Spleen (tissue), 11 donors: ENCODE measurements at regions not wholly inside any gene's neighbourhood (a gene's known extent, or its start where the extent isn't known, plus 50 kb on each side); places are given as distances from the start of the nearest gene placed in this dataset.

Experiments
- DNase-seq: peaks from one replicate; pipeline ENCODE4 v3.0.0-alpha.2; 2020
- H3K27ac ChIP-seq, 8 donors: fragments of 200-600 bp; sonication (generic) in 7 of 8; 1 replicate in 4 of 8; 2 replicates in 4 of 8; pipeline versions ENCODE4 v1.5.0 to v1.8.0; 2016 to 2021; ENCODE audit warnings: inconsistent platforms in 4 of 8, mild to moderate bottlenecking in 4 of 8, moderate library complexity in 1 of 8
- H3K27me3 ChIP-seq, 7 donors: fragments of 200-600 bp; sonication (generic) in 6 of 7; replicated peaks in 1 of 7; 1 replicate in 4 of 7; 2 replicates in 3 of 7; pipeline versions ENCODE4 v1.5.0 to v1.8.0; 2016 to 2021; ENCODE audit warnings: inconsistent platforms in 3 of 7, mild to moderate bottlenecking in 1 of 7
- H3K36me3 ChIP-seq, 6 donors: fragments of 200-600 bp; sonication (generic) in 5 of 6; 1 replicate in 4 of 6; 2 replicates in 2 of 6; pipeline versions ENCODE4 v1.5.0 to v1.8.0; 2016 to 2021; ENCODE audit warnings: inconsistent platforms in 2 of 6
- H3K4me1 ChIP-seq, 6 donors: fragments of 200-600 bp; sonication (generic) in 5 of 6; 1 replicate in 3 of 6; 2 replicates in 3 of 6; pipeline versions ENCODE4 v1.5.0 to v1.8.0; 2016 to 2021; ENCODE audit warnings: inconsistent platforms in 3 of 6
- H3K4me3 ChIP-seq, 8 donors: fragments of 200-600 bp; sonication (generic) in 7 of 8; 1 replicate in 4 of 8; 2 replicates in 4 of 8; pipeline versions ENCODE4 v1.5.0 to v1.8.0; 2016 to 2021; ENCODE audit warnings: inconsistent platforms in 4 of 8, mild to moderate bottlenecking in 4 of 8, moderate library complexity in 2 of 8
- H3K9me3 ChIP-seq, 8 donors: fragments of 200-600 bp; sonication (generic) in 7 of 8; 1 replicate in 4 of 8; 2 replicates in 4 of 8; pipeline versions ENCODE4 v1.5.0 to v1.8.0; 2016 to 2021; ENCODE audit warnings: inconsistent platforms in 4 of 8
- POLR2A ChIP-seq, 3 donors: fragments of 450-650 bp; IDR thresholded peaks; one replicate each; pipeline ENCODE4 v1.5.1; 2017; ENCODE audit warnings: antibody characterized with exemption in 3 of 3, mild to moderate bottlenecking in 1 of 3
- POLR2AphosphoS5 ChIP-seq, 3 donors: sonication (generic); formaldehyde crosslinking; IDR thresholded peaks; one replicate each; pipeline ENCODE4 v1.5.1; 2017; ENCODE audit warnings: antibody characterized with exemption in 3 of 3
- WGBS, 5 donors: extraction: QIAGEN DNeasy Blood & Tissue Kit in 3 of 5; methylation state at CpG; one replicate each; pipeline versions ENCODE4 v1.1.5 to v1.1.7; 2013 to 2018; 5-methylcytosine and 5-hydroxymethylcytosine counted together
- intact Hi-C: fragments of 100-400 bp; cut with DNase I; formaldehyde crosslinking; loops from one replicate; pipeline ENCODE4 v1.15.0; 2023; ENCODE audit warnings: low total_unique reads
- TF ChIP-seq, protein P1 (sequence below), 11 experiments: fragments of 200-600 bp in 7 of 11; fragments of 450-650 bp in 4 of 11; sonication (generic) in 4 of 11; IDR thresholded peaks in 8 of 11; conservative IDR thresholded peaks in 3 of 11; 1 replicate in 7 of 11; 2 replicates in 4 of 11; pipeline versions ENCODE4 v1.4.0 to v1.8.0; 2016 to 2021; ENCODE audit warnings: antibody characterized with exemption in 11 of 11, inconsistent platforms in 4 of 11, mild to moderate bottlenecking in 1 of 11
- donor health status: healthy with polysubstance abuse.
- donor health status: DM: no; HTN: no; CAD: no; lungs with moderate emphysema.
- donor health status: DM: no; HTN: no; CAD: no.
- donor health status: Bipolar disorder and iron deficiency.
- donor health status: healthy.
- donor health status: DM: no; HTN: no; CAD: no.
- donor health status: DM: yes; HTN: yes; CAD: no.

DNA sequence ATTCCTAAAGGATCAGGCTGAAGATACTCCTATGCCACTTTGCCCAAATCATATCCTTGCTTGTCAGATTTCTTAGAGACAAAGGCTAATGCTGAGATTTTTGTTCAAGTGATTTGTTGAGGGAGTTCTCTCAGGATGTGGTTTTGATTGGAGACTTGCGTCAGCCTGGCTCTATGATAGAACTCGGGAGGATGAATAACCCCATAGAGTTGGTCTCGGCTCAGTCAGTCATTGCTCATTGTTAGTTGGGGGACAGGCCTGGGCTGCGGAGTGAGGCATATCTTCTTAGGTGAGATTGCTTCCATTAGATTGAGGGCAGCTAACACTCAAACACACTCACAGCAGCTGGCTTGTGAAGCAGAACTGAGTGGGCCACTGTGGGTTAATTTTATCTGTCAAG is 203.4 kb downstream of the KIF20B start:
- H3K36me3 ChIP-seq: no peaks in the 10 kb centered on the region
- no peaks in the 10 kb centered on the region for H3K4me1 ChIP-seq
- intact Hi-C loops: no loop called here
- no peaks in the 10 kb centered on the region for H3K9me3 ChIP-seq
- no peak overlapping the region for H3K27ac ChIP-seq
- DNase-seq: no peak
- no peak overlapping the region for H3K4me3 ChIP-seq
- WGBS, 5 donors: 53 to 65% (median 56%) methylated on average over 4 of the region's 4 CpGs
- no peaks in the 10 kb centered on the region for H3K27me3 ChIP-seq
- TF ChIP-seq POLR2A (IDR thresholded peaks at IDR 0.05) (no peak), POLR2AphosphoS5 (IDR thresholded peaks at IDR 0.05) (no peak)
- TF ChIP-seq, protein P1, sequence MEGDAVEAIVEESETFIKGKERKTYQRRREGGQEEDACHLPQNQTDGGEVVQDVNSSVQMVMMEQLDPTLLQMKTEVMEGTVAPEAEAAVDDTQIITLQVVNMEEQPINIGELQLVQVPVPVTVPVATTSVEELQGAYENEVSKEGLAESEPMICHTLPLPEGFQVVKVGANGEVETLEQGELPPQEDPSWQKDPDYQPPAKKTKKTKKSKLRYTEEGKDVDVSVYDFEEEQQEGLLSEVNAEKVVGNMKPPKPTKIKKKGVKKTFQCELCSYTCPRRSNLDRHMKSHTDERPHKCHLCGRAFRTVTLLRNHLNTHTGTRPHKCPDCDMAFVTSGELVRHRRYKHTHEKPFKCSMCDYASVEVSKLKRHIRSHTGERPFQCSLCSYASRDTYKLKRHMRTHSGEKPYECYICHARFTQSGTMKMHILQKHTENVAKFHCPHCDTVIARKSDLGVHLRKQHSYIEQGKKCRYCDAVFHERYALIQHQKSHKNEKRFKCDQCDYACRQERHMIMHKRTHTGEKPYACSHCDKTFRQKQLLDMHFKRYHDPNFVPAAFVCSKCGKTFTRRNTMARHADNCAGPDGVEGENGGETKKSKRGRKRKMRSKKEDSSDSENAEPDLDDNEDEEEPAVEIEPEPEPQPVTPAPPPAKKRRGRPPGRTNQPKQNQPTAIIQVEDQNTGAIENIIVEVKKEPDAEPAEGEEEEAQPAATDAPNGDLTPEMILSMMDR (IDR thresholded peaks at IDR 0.05 in 8 of 11, conservative IDR thresholded peaks at IDR 0.05 in 3 of 11): no peak

DNA sequence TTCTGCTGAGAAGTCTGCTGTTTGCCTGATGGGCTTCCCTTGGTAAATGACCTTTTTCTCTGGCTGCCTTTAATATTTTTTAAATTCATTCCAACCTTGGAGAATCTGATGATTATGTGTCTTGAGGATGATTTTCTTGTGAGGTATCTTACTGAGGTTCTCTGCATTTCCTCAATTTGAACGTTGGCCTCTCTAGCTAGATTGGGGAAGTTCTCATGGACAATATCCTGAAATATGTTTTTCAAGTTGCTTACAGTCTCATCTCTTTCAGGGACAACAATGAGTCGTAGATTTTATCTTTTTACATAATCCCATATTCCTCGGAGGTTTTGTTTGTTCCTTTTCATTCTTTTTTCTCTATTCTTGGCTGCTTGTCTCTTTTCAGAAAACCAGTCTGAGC is 208.4 kb downstream of the KIF20B start:
- Histone ChIP-seq H3K27ac (no peak overlapping the region), H3K27me3 (peaks cover 0 to 7% (median 0%) of the 10 kb centered on the region in 7 donors), H3K36me3 (no peaks in the 10 kb centered on the region), H3K4me1 (no peaks in the 10 kb centered on the region), H3K9me3 (no peaks in the 10 kb centered on the region), H3K4me3 (no peak overlapping the region)
- no peak for DNase-seq
- intact Hi-C loops: no loop called here
- TF ChIP-seq POLR2AphosphoS5 (IDR thresholded peaks at IDR 0.05): no peak
- TF ChIP-seq POLR2A (IDR thresholded peaks at IDR 0.05): no peak
- TF ChIP-seq, protein P1 (IDR thresholded peaks at IDR 0.05 in 8 of 11, conservative IDR thresholded peaks at IDR 0.05 in 3 of 11): no peak
- 19 to 37% (median 27%) methylated on average over 3 of the region's 3 CpGs for whole genome bisulfite sequencing, 5 donors

DNA sequence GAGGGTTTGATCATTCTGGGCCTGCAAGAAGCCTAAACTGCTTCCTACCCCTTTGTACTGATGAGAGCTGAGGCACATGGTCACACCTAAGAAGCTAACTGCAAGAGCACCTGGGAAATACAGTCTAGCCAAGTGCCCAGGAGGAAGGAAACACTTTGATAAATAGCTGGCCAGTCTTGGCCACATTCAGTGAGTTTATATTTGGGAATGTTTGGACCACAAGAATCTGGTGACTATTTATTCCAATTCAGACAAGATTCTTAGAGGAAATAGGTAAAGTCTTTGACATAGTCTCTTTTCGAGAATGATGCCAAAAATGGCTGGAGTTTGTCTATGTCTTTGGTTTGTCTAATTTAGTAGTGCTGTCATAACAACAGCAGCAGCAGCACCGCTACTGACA is 213.6 kb downstream of the KIF20B start:
- H3K4me1 ChIP-seq: no peaks in the 10 kb centered on the region
- no peak overlapping the region for H3K27ac ChIP-seq
- TF ChIP-seq, protein P1 (IDR thresholded peaks at IDR 0.05 in 8 of 11, conservative IDR thresholded peaks at IDR 0.05 in 3 of 11): no peak
- TF ChIP-seq POLR2A (IDR thresholded peaks at IDR 0.05) (no peak), POLR2AphosphoS5 (IDR thresholded peaks at IDR 0.05) (no peak)
- WGBS, 5 donors: 72 to 93% (median 87%) methylated on average over 2 of the region's 2 CpGs
- no peaks in the 10 kb centered on the region for H3K36me3 ChIP-seq
- intact Hi-C loops: no loop called here
- no peak for DNase-seq
- H3K9me3 ChIP-seq: no peaks in the 10 kb centered on the region
- H3K4me3 ChIP-seq: no peak overlapping the region
- peaks cover 0 to 7% (median 0%) of the 10 kb centered on the region in 7 donors for H3K27me3 ChIP-seq

DNA sequence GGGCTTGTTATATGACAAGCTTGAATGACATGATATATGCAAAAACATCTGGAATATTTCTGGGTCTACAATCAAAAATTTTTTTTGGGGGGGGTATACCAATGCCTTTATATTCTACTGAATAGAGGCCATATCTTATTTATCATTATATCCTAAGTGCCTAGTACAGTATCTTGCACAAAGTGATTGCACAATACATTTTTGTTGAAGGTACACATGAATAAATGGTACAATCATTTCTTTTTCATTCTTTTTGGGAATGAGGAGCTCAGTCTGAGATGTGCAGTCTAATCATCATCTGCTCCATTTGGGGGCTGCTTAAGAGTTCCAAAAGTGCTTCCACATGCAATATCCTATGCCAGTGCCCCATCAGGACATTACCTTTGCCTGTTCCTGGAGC is 214.6 kb downstream of the KIF20B start:
- peaks cover 0 to 5% (median 0%) of the 10 kb centered on the region in 7 donors for H3K27me3 ChIP-seq
- DNase-seq: no peak
- no peaks in the 10 kb centered on the region for H3K36me3 ChIP-seq
- no peaks in the 10 kb centered on the region for H3K9me3 ChIP-seq
- no peaks in the 10 kb centered on the region for H3K4me1 ChIP-seq
- H3K4me3 ChIP-seq: no peak overlapping the region
- intact Hi-C loops: no loop called here
- TF ChIP-seq POLR2AphosphoS5 (IDR thresholded peaks at IDR 0.05) (no peak), POLR2A (IDR thresholded peaks at IDR 0.05) (no peak)
- TF ChIP-seq, protein P1 (IDR thresholded peaks at IDR 0.05 in 8 of 11, conservative IDR thresholded peaks at IDR 0.05 in 3 of 11): no peak
- no peak overlapping the region for H3K27ac ChIP-seq
